ENCODE measurements at regions not wholly inside any gene's neighbourhood (a gene's known extent, or its start where the extent isn't known, plus 50 kb on each side); places are given as distances from the start of the nearest gene placed in this dataset.

GRCh38 chr1:148355976-148356375 lies 127.1 kb downstream of the PPIAL4G start:
- Histone ChIP-seq H2AFZ (ENCODE audit: low read length) (no peak overlapping the region), H3K27me3 (ENCODE audit: control insufficient read depth in 1 of 2, insufficient read depth in 2 of 2, low read length in 2 of 2) (peaks cover 0 to 4% of the 10 kb centered on the region in 2 experiments; a peak in 2 of 5 replicates), H3K4me3 (replicated peaks in 1 of 3; ENCODE audit: insufficient read depth in 1 of 3, low read depth in 2 of 3, low read length in 3 of 3) (no peak overlapping the region), H3K4me2 (ENCODE audit: low read depth, low read length) (no peak overlapping the region), H4K20me1 (ENCODE audit: insufficient read depth, low read length) (no peaks in the 10 kb centered on the region), H3K4me1 (ENCODE audit: insufficient read depth, low read length) (no peaks in the 10 kb centered on the region), H3K9me3 (ENCODE audit: low read length) (no peaks in the 10 kb centered on the region), H3K9ac (ENCODE audit: insufficient read depth, low read depth, low read length) (no peak overlapping the region), H3K79me2 (ENCODE audit: insufficient read depth, low read length) (no peaks in the 10 kb centered on the region), H3K36me3 (replicated peaks in 1 of 2; ENCODE audit: control insufficient read depth in 1 of 2, insufficient read depth in 2 of 2, low read length in 2 of 2) (no peaks in the 10 kb centered on the region), H3K27ac (ENCODE audit: extremely low read length, insufficient read depth, low read length) (no peak overlapping the region)
- 25% methylated on average over 2 of the region's 2 CpGs for WGBS (ENCODE audit: low lambda C conversion rate)
- in situ Hi-C loops (cut with HindIII; ENCODE audit: extremely low pct_ligation_motif_present, low pct_unique_long_range_greater_than_20kb), result no loop called here
- FAIRE-seq, result no peak
- DNase-seq (ENCODE audit: low spot score), result no peak
- ChIA-PET POLR2A (no interaction called here), CTCF (ENCODE audit: low intra/inter-chr PET ratio, low total read pairs) (no interaction called here)
- BruUV-seq (replicated peaks), result no TSS peak
- intact Hi-C loops (cut with micrococcal nuclease; ENCODE audit: unreplicated experiment), result no loop called here
- TF ChIP-seq CREBL2 (CRISPR knock-in tag; IDR thresholded peaks at IDR 0.05; ENCODE audit: borderline replicate concordance) (no peak), SYNCRIP (IDR thresholded peaks at IDR 0.05; ENCODE audit: insufficient read depth, low read depth, low read length) (no peak), STAG1 (CRISPR knock-in tag; IDR thresholded peaks at IDR 0.05) (no peak), TBX2 (CRISPR knock-in tag; IDR thresholded peaks at IDR 0.05; ENCODE audit: borderline replicate concordance) (no peak), ZNF724P (CRISPR knock-in tag; IDR thresholded peaks at IDR 0.05; ENCODE audit: borderline replicate concordance) (no peak), NR1H2 (CRISPR knock-in tag; IDR thresholded peaks at IDR 0.05; ENCODE audit: borderline replicate concordance, low read depth) (no peak), FOXJ3 (CRISPR knock-in tag; IDR thresholded peaks at IDR 0.05; ENCODE audit: borderline replicate concordance) (no peak), ATF1 (CRISPR knock-in tag; IDR thresholded peaks at IDR 0.05) (no peak), ZNF619 (CRISPR knock-in tag; IDR thresholded peaks at IDR 0.05) (no peak), FOXP1 (IDR thresholded peaks at IDR 0.05) (no peak), FOXP1 (CRISPR knock-in tag; IDR thresholded peaks at IDR 0.05) (no peak)
- no peak for ATAC-seq

GRCh38 chr1:148354913-148355308 lies 128.2 kb downstream of the PPIAL4G start:
- Histone ChIP-seq H3K36me3 (replicated peaks in 1 of 2; ENCODE audit: control insufficient read depth in 1 of 2, insufficient read depth in 2 of 2, low read length in 2 of 2) (no peaks in the 10 kb centered on the region), H3K4me3 (replicated peaks in 1 of 3; ENCODE audit: insufficient read depth in 1 of 3, low read depth in 2 of 3, low read length in 3 of 3) (no peak overlapping the region), H2AFZ (ENCODE audit: low read length) (no peak overlapping the region), H3K9ac (ENCODE audit: insufficient read depth, low read depth, low read length) (no peak overlapping the region), H3K27me3 (ENCODE audit: control insufficient read depth in 1 of 2, insufficient read depth in 2 of 2, low read length in 2 of 2) (peaks cover 0 to 4% of the 10 kb centered on the region in 2 experiments; a peak in 2 of 5 replicates), H3K27ac (ENCODE audit: extremely low read length, insufficient read depth, low read length) (no peak overlapping the region), H3K4me1 (ENCODE audit: insufficient read depth, low read length) (no peaks in the 10 kb centered on the region), H3K79me2 (ENCODE audit: insufficient read depth, low read length) (no peaks in the 10 kb centered on the region), H3K9me3 (ENCODE audit: low read length) (no peaks in the 10 kb centered on the region), H3K4me2 (ENCODE audit: low read depth, low read length) (no peak overlapping the region), H4K20me1 (ENCODE audit: insufficient read depth, low read length) (no peaks in the 10 kb centered on the region)
- ATAC-seq (no peak), DNase-seq (ENCODE audit: low spot score) (no peak), FAIRE-seq (no peak)
- CTCF ChIA-PET (ENCODE audit: low intra/inter-chr PET ratio, low total read pairs), result no interaction called here
- in situ Hi-C loops (cut with HindIII; ENCODE audit: extremely low pct_ligation_motif_present, low pct_unique_long_range_greater_than_20kb), result no loop called here
- WGBS (ENCODE audit: low lambda C conversion rate), result 64% methylated on average over 15 of the region's 15 CpGs
- intact Hi-C loops (cut with micrococcal nuclease; ENCODE audit: unreplicated experiment), result no loop called here
- POLR2A ChIA-PET, result no interaction called here
- no TSS peak for BruUV-seq (replicated peaks)
- TF ChIP-seq MLLT10 (CRISPR knock-in tag; IDR thresholded peaks at IDR 0.05) (no peak), HOXA5 (CRISPR knock-in tag; IDR thresholded peaks at IDR 0.05) (no peak), RAD51 (IDR thresholded peaks at IDR 0.05; ENCODE audit: borderline replicate concordance) (no peak), HNF1B (CRISPR knock-in tag; IDR thresholded peaks at IDR 0.05) (no peak)
- TF ChIP-seq, protein P1, sequence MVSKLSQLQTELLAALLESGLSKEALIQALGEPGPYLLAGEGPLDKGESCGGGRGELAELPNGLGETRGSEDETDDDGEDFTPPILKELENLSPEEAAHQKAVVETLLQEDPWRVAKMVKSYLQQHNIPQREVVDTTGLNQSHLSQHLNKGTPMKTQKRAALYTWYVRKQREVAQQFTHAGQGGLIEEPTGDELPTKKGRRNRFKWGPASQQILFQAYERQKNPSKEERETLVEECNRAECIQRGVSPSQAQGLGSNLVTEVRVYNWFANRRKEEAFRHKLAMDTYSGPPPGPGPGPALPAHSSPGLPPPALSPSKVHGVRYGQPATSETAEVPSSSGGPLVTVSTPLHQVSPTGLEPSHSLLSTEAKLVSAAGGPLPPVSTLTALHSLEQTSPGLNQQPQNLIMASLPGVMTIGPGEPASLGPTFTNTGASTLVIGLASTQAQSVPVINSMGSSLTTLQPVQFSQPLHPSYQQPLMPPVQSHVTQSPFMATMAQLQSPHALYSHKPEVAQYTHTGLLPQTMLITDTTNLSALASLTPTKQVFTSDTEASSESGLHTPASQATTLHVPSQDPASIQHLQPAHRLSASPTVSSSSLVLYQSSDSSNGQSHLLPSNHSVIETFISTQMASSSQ (IDR thresholded peaks at IDR 0.05; ENCODE audit: low read depth), result no peak
- TF ChIP-seq, protein P1 (CRISPR knock-in tag; IDR thresholded peaks at IDR 0.05; ENCODE audit: borderline replicate concordance), result no peak
